ENCODE measurements at regions not wholly inside any gene's neighbourhood (a gene's known extent, or its start where the extent isn't known, plus 50 kb on each side); places are given as distances from the start of the nearest gene placed in this dataset.

DNA sequence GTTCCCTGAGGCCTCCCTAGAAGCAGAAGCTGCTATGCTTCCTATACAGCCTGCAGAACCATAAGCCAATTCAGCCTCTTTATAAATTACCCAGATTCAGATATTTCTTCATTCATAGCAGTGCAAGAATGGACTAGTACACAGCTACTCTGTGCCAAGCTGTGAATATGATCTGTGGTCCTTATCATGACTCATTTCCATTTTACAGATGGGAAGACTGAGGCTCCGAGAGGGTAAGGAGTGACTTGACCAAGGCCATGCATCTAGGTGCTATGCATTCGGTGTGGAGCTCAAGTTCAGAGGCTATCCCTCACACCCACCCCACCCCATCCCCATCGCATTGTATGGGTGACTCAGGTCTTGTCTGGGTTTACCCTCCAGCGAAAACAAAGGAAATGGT, 52.3 kb upstream of the DISP3 start:
- in situ Hi-C loops (cut with MboI; ENCODE audit: low sequenced_read_pairs in 4 of 4) = no loop called here
- peaks cover 0 to 10% (median 5%) of the 10 kb centered on the region in 3 donors for H3K27me3 ChIP-seq
- no peaks in the 10 kb centered on the region for H3K4me1 ChIP-seq
- intact Hi-C loops (cut with DNase I; ENCODE audit: low total_unique reads) = no loop called here
- H3K9me3 ChIP-seq = no peaks in the 10 kb centered on the region
- no peak overlapping the region for H3K27ac ChIP-seq
- no peak for ATAC-seq
- H3K36me3 ChIP-seq = no peaks in the 10 kb centered on the region
- DNase-seq = no peak
- TF ChIP-seq POLR2A (IDR thresholded peaks at IDR 0.05) = no peak
- TF ChIP-seq, protein P1, sequence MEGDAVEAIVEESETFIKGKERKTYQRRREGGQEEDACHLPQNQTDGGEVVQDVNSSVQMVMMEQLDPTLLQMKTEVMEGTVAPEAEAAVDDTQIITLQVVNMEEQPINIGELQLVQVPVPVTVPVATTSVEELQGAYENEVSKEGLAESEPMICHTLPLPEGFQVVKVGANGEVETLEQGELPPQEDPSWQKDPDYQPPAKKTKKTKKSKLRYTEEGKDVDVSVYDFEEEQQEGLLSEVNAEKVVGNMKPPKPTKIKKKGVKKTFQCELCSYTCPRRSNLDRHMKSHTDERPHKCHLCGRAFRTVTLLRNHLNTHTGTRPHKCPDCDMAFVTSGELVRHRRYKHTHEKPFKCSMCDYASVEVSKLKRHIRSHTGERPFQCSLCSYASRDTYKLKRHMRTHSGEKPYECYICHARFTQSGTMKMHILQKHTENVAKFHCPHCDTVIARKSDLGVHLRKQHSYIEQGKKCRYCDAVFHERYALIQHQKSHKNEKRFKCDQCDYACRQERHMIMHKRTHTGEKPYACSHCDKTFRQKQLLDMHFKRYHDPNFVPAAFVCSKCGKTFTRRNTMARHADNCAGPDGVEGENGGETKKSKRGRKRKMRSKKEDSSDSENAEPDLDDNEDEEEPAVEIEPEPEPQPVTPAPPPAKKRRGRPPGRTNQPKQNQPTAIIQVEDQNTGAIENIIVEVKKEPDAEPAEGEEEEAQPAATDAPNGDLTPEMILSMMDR (IDR thresholded peaks at IDR 0.05 in 4 of 5, conservative IDR thresholded peaks at IDR 0.05 in 1 of 5) = no peak
- no peak overlapping the region for H3K4me3 ChIP-seq

- no peak overlapping the region for H3K27ac ChIP-seq
- ATAC-seq (no peak), DNase-seq (no peak)
- TF ChIP-seq, protein P1 (IDR thresholded peaks at IDR 0.05 in 4 of 5, conservative IDR thresholded peaks at IDR 0.05 in 1 of 5) = no peak
- no peak for TF ChIP-seq POLR2A (IDR thresholded peaks at IDR 0.05)
- no peaks in the 10 kb centered on the region for H3K4me1 ChIP-seq
- H3K36me3 ChIP-seq = no peaks in the 10 kb centered on the region
- intact Hi-C loops (cut with DNase I; ENCODE audit: low total_unique reads) = no loop called here
- no peak overlapping the region for H3K4me3 ChIP-seq
- peaks cover 0 to 2% (median 0%) of the 10 kb centered on the region in 3 donors for H3K27me3 ChIP-seq
- in situ Hi-C loops (cut with MboI; ENCODE audit: low sequenced_read_pairs in 4 of 4) = no loop called here
- no peaks in the 10 kb centered on the region for H3K9me3 ChIP-seq
Observed at GRCh38 chr1:11428789-11429188, 50.2 kb upstream of the DISP3 start.
